HG03064 (cell line): ENCODE measurements at regions not wholly inside any gene's neighbourhood (a gene's known extent, or its start where the extent isn't known, plus 50 kb on each side); places are given as distances from the start of the nearest gene placed in this dataset.

Experiments
- ATAC-seq: cut with Tn5 transposase; IDR thresholded peaks from one replicate; pipeline ENCODE4 v1.9.1; 2021; ENCODE audit warnings: low read depth; ENCODE audit not compliant: unreplicated experiment

- ATAC-seq = no peak
Observed at GRCh38 chr2:12269041-12269972, 447.4 kb upstream of the TRIB2 start.

- ATAC-seq = no peak
Observed at GRCh38 chr2:12270876-12271588, 445.7 kb upstream of the TRIB2 start.

- no peak for ATAC-seq
Observed at GRCh38 chr2:12271589-12271984, 445.1 kb upstream of the TRIB2 start.

GRCh38 chr2:12273111-12273510 lies 443.6 kb upstream of the TRIB2 start:
- ATAC-seq = no peak

GRCh38 chr2:12274591-12274990 lies 442.1 kb upstream of the TRIB2 start:
- no peak for ATAC-seq

- ATAC-seq = no peak
Observed at GRCh38 chr2:12277241-12278034, 439.3 kb upstream of the TRIB2 start.

GRCh38 chr2:12278217-12278750 lies 438.5 kb upstream of the TRIB2 start:
- ATAC-seq = no peak

GRCh38 chr2:12282780-12283695 lies 433.7 kb upstream of the TRIB2 start:
- ATAC-seq = peak; percentile 84

- ATAC-seq = no peak
Observed at GRCh38 chr2:12284037-12284436, 432.7 kb upstream of the TRIB2 start.

GRCh38 chr2:12284487-12284886 lies 432.2 kb upstream of the TRIB2 start:
- no peak for ATAC-seq

GRCh38 chr2:12286347-12286746 lies 430.4 kb upstream of the TRIB2 start:
- ATAC-seq = no peak

- ATAC-seq = no peak
Observed at GRCh38 chr2:12287220-12287751, 429.4 kb upstream of the TRIB2 start.

- no peak for ATAC-seq
Observed at GRCh38 chr2:12288048-12288447, 428.7 kb upstream of the TRIB2 start.

- ATAC-seq = no peak
Observed at GRCh38 chr2:12289120-12289802, 427.5 kb upstream of the TRIB2 start.

GRCh38 chr2:12291303-12291702 lies 425.4 kb upstream of the TRIB2 start:
- no peak for ATAC-seq

GRCh38 chr2:12293874-12294273 lies 422.9 kb upstream of the TRIB2 start:
- ATAC-seq = peak; percentile 92

- no peak for ATAC-seq
Observed at GRCh38 chr2:12295856-12296519, 420.7 kb upstream of the TRIB2 start.

- ATAC-seq = no peak
Observed at GRCh38 chr2:12296915-12297314, 419.8 kb upstream of the TRIB2 start.
